NCI-H2029 treated with DMSO at 0.1 percent for 48 hours (cell line): ENCODE measurements at regions not wholly inside any gene's neighbourhood (a gene's known extent, or its start where the extent isn't known, plus 50 kb on each side); places are given as distances from the start of the nearest gene placed in this dataset.

Experiments used
- DNase-seq: peaks from one replicate; lab custom pipeline; 2025; lab: John Stamatoyannopoulos, UW

DNA sequence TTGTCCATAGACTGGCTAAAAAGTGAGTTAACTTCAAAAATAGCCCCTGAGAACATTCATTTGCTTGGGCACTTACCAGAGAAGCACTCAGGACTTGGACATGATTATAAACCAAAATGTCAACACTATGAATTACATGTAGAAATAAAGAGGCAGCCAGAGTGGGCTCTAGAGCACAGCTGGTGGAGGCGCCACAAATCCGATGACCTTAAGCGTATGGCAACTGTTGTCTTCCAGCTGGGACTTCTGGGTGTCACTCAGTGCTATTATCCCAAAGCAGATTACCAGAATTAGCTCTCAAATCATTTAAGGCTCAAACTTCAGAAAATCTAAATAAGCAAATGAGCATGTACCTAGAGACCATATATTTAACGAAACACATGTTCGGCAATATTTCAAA is 1255.5 kb upstream of the SLC10A2 start:
- DNase-seq = no peak

GRCh38 chr13:104320446-104320845 is 1254.2 kb upstream of the SLC10A2 start:
- no peak for DNase-seq

DNA sequence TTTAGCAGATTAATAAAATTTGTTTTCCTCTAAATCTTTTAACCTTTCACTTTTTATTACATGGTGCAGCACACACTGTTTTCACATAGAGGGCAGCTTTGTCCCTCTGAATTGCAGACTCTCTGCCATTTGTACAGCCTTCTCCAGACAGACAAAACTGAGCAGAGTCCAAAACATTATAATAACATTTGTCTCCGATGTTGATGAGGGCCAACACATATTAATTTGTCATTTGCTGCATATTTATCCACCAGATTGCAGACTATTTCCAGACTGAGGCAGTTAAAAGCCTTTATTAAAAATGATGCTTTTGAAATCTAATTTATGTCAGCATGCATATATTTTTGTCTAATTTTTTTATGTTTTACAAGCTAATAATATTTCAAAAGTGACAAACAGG is 1251.9 kb upstream of the SLC10A2 start:
- no peak for DNase-seq

- DNase-seq = no peak
Measured at GRCh38 chr13:104315606-104316005, 1249.4 kb upstream of the SLC10A2 start.

- no peak for DNase-seq
Measured at GRCh38 chr13:104314926-104315535, 1248.8 kb upstream of the SLC10A2 start.

GRCh38 chr13:104314321-104314720 is 1248.1 kb upstream of the SLC10A2 start:
- DNase-seq = no peak

DNA sequence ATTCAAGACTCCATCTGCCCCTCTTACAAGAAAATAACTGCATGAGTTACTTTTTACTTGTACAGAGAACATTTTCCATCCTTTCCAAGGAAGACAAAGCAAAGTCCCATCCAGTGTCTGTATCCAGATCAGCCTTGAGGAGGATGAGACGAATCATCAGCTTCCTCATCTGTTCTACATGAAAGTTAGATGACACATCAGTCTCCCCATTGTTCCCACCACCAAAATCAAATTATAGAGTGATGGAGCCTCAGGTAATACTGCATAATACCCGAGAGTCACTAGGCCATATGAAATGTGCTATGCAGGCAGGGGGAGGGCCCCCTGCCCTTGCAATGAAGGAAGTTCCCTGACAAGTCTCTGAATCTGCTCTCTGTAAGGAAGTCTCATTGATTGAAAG is 1244.6 kb upstream of the SLC10A2 start:
- DNase-seq = no peak

DNA sequence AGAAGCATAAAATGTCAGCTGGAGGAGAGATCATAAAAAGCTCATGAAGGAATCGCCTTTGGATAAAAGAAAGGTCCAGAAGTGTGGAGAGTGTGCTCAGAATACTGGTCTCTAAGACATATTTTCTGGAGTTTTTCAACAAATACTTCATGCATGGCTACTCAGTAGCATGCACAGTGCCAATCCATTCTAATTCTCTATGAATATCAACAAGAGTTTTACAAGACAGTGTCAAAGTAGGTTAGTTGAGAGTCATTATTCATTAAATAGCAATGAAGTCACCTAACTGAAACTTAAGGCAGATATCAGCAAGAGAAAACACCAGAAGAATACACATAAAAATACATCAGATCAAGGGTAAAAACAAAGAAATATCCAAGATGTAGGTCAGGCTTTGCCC is 1243.2 kb upstream of the SLC10A2 start:
- no peak for DNase-seq

DNA sequence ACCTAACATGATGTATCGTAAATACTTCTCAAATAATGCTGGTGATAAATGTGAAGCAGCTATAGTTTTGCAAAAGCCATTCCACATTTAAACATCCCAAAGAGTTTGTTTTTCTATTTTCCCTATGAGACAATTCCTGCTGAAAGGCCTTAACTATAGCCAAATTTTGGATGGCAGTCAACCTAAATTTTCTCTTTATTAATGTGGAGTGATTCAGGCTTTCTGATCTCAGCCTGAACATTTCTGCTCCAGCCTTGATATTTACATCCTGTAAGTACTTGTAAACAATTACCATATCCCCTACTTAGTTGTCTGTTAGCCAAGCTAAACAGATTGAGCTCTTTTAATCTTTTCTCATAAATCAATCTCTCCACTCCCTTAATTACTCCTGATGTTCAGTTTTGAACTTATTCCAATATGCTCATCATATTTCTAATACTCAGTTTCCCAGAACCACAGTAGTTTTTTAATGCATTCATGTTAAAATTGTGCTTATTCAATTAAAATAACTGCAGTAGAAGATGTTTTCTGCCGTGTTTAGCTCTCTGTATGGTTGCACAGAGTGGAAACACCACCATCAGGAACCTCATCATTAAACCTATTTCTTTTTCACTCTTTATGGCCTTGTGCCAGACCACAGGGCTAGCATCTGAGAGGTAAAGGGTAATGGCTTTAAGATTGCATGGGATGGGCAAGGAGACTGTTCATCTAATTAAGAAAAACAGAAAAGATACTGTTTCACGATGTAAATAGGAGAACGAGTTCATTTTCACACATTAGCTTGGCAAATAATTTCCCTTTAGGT is 1235.2 kb upstream of the SLC10A2 start:
- no peak for DNase-seq

DNA sequence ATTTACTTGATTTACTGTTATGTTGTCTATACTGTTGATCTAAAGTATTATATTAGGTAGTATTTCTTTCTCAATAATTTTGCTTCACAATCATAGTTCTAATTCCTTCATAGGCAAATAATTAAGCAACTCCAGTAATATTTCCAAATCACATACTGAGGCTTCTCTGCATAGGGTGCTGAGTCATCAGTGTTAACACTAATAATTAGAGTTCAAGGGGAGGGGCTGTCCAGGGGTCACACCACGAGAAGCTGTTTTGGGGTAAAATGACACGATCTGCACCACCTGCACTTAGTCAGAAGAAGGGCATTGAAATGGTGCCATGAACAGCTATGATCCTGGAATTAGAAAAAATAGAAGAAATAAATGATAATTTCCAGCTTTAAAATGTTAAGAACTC is 1230.9 kb upstream of the SLC10A2 start:
- no peak for DNase-seq

GRCh38 chr13:104296286-104296685 is 1230.1 kb upstream of the SLC10A2 start:
- no peak for DNase-seq

GRCh38 chr13:104295537-104295936 is 1229.3 kb upstream of the SLC10A2 start:
- no peak for DNase-seq

DNA sequence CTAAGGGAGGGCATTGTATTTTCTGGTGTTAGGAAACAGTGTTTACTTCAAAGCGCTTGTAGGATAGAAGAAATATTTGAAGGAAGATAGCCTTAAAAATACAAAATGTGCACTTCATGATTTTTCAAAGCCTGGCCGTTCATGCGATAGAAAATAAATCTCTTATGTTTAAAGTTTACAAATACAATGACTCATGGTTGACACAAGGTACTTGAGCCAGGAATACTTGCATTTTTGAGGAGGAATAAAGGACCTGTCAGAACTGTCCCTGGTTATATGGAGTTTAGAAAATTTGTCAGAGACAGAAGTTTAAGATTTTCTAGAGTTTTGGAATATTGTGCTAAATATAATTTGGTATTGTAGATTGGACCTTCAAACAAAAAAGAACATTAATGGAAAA is 1223.2 kb upstream of the SLC10A2 start:
- no peak for DNase-seq

- no peak for DNase-seq
Measured at GRCh38 chr13:104288496-104288895, 1222.3 kb upstream of the SLC10A2 start.

DNA sequence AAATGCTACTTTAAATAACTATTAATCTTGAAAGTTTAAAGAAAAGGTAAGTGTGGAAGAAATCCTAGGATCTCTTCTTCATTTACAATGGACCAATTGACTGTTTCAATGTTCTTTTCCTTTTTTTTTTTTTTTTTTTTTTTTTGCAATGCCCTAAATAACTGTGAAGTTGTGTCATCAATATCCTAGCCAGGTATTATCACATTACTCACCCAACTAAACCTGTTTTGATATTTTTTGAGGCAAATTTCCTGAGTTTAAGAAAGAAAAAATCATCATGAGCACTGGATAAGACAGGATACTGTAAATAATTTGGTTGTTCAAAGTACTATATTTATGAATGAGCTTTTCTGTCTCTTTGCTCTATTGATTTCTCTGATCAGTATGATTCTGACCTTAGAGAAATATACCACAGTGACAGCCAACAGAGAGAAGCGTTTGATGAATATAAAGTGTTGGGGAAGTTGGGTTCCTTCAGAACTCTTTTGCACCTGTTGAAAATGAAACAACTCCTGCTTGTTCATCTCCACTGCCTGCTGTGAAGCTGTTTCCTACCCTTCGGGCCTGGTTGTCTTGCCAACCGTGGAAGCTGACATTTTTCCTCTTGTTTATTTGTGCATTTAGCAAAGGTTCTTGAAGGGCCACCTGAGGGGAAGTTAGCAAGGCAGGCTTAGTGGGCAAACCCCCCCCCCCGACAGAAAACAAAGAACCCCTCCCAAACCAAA is 1220.5 kb upstream of the SLC10A2 start:
- DNase-seq = no peak

DNA sequence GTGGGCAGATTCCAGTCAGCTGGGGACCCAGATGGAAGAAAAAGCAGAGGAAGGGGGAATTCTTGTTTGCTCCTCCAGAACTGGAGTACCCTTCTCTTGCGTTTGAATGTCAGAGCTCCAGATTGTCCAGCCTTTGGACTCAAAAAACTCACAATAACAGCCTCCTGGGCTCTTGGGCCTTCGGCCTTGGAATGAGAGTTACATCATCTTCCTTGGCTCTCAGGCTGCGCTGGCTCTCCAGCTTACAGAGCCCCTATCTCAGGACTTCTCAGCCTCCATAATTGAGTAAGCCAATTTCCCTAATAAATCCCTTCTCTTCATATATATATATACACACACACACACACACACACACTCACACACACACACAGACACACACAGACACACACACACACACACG is 1215.7 kb upstream of the SLC10A2 start:
- no peak for DNase-seq

- no peak for DNase-seq
Measured at GRCh38 chr13:104270731-104271130, 1204.5 kb upstream of the SLC10A2 start.

DNA sequence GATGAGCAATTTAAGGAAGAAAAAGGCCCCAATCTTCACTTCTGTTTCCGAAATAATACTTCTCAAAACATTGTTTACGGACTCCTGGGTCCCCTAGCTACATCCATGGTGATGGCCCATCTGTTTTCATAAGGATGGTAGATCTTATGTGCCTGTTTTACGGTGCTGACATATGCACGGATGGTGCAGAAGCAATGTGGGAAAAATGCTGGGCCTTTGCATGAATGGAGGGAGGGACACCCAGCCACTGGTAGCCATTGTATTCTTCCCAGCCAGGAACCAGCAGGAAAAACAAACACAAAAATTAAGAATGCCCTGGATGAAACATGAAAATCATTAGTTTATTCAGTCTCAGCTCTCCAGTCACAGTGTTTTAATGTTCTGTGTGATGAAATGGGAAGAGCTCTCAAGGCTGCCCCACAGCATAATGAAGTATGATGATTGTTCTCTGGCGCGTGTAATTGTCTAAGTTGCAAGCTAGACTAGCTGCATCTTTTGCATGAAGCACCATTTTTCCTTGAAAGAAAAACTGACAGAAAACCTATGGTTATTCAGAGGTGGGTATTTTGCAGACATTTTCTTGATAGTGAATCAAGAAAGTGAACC is 1201.1 kb upstream of the SLC10A2 start:
- no peak for DNase-seq

DNA sequence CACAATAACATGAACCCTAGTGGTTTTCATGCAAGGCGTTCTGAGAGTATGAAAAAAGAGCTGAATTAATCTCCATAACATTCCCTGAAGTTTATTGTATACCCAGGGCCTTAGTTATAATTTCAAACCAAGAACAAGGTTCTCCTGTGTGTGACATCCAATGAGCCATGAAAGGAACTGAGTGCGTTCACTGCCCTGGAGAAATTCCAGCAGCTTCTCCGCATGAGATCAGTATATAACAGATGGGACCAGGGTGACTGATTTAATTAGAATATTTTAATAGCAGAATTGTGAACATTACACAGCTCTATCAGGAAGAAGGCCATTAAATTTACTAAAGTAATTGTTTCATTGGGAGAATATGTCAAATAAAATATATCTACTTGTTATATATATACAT is 1190.5 kb upstream of the SLC10A2 start:
- no peak for DNase-seq

DNA sequence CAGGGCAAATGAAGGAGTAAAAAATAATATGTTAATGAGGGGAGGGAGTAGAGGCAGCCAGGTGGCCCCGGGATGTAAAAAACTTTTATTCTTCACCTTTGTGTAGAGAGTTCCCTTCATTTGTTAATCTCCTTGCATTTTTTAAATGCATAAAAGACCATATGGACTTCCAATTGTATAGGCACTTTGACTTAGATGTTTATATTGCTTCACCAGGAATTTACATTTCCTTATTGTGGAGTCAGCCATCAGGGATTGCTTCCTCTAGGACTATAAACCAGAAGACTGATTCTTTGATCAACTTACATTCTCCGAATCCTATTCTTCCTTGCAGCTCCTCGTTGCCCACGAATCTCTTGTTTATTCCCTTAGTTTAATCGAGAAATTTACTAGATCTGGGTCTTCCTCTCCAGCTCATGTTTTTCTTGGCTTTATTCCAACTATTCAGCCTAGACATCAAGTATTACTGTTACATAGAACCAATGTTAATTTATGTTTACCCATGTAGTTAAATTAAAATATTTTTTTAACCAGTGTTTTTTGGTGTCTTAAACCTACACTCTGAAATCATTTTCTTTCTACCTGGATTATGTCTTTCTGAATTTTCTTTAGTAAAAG is 1187.0 kb upstream of the SLC10A2 start:
- no peak for DNase-seq

DNA sequence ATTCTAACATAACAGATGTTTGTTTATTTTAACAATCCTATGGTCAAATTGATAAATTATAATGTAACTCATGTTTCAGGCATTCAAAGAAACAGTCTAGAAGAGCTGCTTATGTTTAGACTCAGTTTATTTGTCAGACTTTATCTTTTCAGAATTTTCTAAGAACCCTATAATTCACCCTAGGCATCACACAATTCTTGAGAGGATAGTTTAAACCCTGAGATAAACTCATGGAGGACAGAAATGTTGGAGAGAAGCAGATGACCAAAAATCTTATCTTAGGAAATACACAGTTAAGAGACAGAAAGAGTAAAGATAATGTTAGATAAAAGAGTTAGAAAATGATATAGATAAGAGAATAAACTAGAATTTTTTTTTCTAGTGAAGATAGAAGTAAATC is 1185.7 kb upstream of the SLC10A2 start:
- no peak for DNase-seq

GRCh38 chr13:104246955-104247354 is 1180.7 kb upstream of the SLC10A2 start:
- no peak for DNase-seq
